GM12891 (cell line): ENCODE measurements at regions not wholly inside any gene's neighbourhood (a gene's known extent, or its start where the extent isn't known, plus 50 kb on each side); places are given as distances from the start of the nearest gene placed in this dataset.
"Not testable (repeated sequence)": the region's sequence is repeated elsewhere in the genome, so short reads cannot be mapped to it uniquely, and the experiment has no call there.

Experiments
- PAX5 ChIP-seq: IDR thresholded peaks from 2 replicates; pipeline ENCODE4 v1.6.1; 2011; ENCODE audit warnings: low read length, moderate library complexity, mild to moderate bottlenecking; ENCODE audit not compliant: insufficient read depth, severe bottlenecking
- POLR2A ChIP-seq: IDR thresholded peaks from 2 replicates; pipeline ENCODE4 v1.6.1; 2011; ENCODE audit warnings: low read depth, low read length, control low read depth
- POLR2AphosphoS5 ChIP-seq: IDR thresholded peaks from 2 replicates; pipeline ENCODE4 v1.6.1; 2011; ENCODE audit warnings: low read depth, low read length, control low read depth
- POU2F2 ChIP-seq: IDR thresholded peaks from 2 replicates; pipeline ENCODE4 v1.6.1; 2011; ENCODE audit warnings: low read depth, mild to moderate bottlenecking, control low read depth, low read length, moderate library complexity
- SPI1 ChIP-seq: IDR thresholded peaks from 2 replicates; pipeline ENCODE4 v1.6.1; 2011; ENCODE audit warnings: low read depth, low read length, control low read depth
- TAF1 ChIP-seq: IDR thresholded peaks from 2 replicates; pipeline ENCODE4 v1.6.1; 2011; ENCODE audit warnings: low read depth, low read length, control low read depth

- not testable (repeated sequence) for TF ChIP-seq POLR2A, SPI1, TAF1, POLR2AphosphoS5, POU2F2, PAX5
Observed at GRCh38 chr3:75607996-75608395, 56.1 kb upstream of the FRG2C start.
